SK-N-SH (cell line): ENCODE measurements at regions not wholly inside any gene's neighbourhood (a gene's known extent, or its start where the extent isn't known, plus 50 kb on each side); places are given as distances from the start of the nearest gene placed in this dataset.
A peak's percentile ranks its signal among the peaks of the same experiment; 100 is the strongest.
"Not testable (repeated sequence)": the region's sequence is repeated elsewhere in the genome, so short reads cannot be mapped to it uniquely, and the experiment has no call there.

Experiments
- CTCF ChIA-PET: fragments of 300-600, 350-600 bp; formaldehyde crosslinking; extraction: SDS; loops from one replicate; lab custom pipeline; 2021; lab: Yijun Ruan, JAX
- POLR2A ChIA-PET: fragments of 350-600 bp; sonication (Branson Sonifier 250); formaldehyde crosslinking; extraction: SDS; loops from one replicate; lab custom pipeline; 2020; ENCODE audit warnings: antibody characterized with exemption, inconsistent platforms; lab: Yijun Ruan, JAX
- DNase-seq: peaks from one replicate; pipeline ENCODE4 v3.0.0; 2012
- H2AFZ ChIP-seq: fragments of 200-600 bp; sonication (generic); 2 replicates; pipeline ENCODE4 v1.8.1; 2016; ENCODE audit warnings: antibody characterized with exemption, mild to moderate bottlenecking, low read depth
- H3F3A ChIP-seq: fragments of 200-600 bp; sonication (generic); replicated peaks from 2 replicates; pipeline ENCODE3; 2016; ENCODE audit warnings: antibody characterized with exemption, mild to moderate bottlenecking; ENCODE audit not compliant: insufficient read depth
- H3K27ac ChIP-seq, 2 experiments: fragments of 200-500 bp in 1 of 2; fragments of 200-600 bp in 1 of 2; sonication (Bioruptor generic) in 1 of 2; sonication (generic), shearing (Covaris generic) in 1 of 2; 2 replicates each; pipeline versions ENCODE4 v1.5.1 to v1.6.1; 2014 to 2016; ENCODE audit warnings: low read depth in 2 of 2, inconsistent platforms in 1 of 2, low read length in 1 of 2, mild to moderate bottlenecking in 1 of 2, mixed read lengths in 1 of 2
- H3K27me3 ChIP-seq: fragments of 200-600 bp; sonication (generic), shearing (Covaris generic); 2 replicates; pipeline ENCODE4 v1.6.1; 2016; ENCODE audit warnings: mixed run types; ENCODE audit not compliant: insufficient read depth
- H3K36me3 ChIP-seq, 2 experiments: fragments of 200-500 bp in 1 of 2; fragments of 200-600 bp in 1 of 2; sonication (Bioruptor generic) in 1 of 2; sonication (generic) in 1 of 2; replicated peaks in 1 of 2; 2 replicates each; pipeline versions ENCODE3 to v1.5.1; 2014 to 2016; ENCODE audit warnings: low read length in 1 of 2, mild to moderate bottlenecking in 1 of 2; ENCODE audit not compliant: insufficient read depth in 2 of 2, control insufficient read depth in 1 of 2
- H3K4me1 ChIP-seq, 2 experiments: fragments of 200-500 bp in 1 of 2; fragments of 200-600 bp in 1 of 2; sonication (Bioruptor generic) in 1 of 2; sonication (generic), shearing (Covaris generic) in 1 of 2; 2 replicates each; pipeline versions ENCODE4 v1.5.1 to v1.6.1; 2014 to 2016; ENCODE audit warnings: low read depth in 1 of 2, low read length in 1 of 2, mixed run types in 1 of 2; ENCODE audit not compliant: insufficient read depth in 2 of 2, control insufficient read depth in 1 of 2
- H3K4me2 ChIP-seq: fragments of 200-600 bp; sonication (generic), shearing (Covaris generic); 2 replicates; pipeline ENCODE4 v1.6.1; 2017; ENCODE audit warnings: mixed run types
- H3K4me3 ChIP-seq, 2 experiments: fragments of 200-500 bp in 1 of 2; fragments of 200-600 bp in 1 of 2; sonication (Bioruptor generic) in 1 of 2; sonication (generic), shearing (Covaris generic) in 1 of 2; 2 replicates each; pipeline versions ENCODE4 v1.5.1 to v1.8.1; 2014 to 2016; ENCODE audit warnings: low read depth in 2 of 2, inconsistent platforms in 1 of 2, low read length in 1 of 2, mild to moderate bottlenecking in 1 of 2, mixed read lengths in 1 of 2, moderate library complexity in 1 of 2
- H3K79me2 ChIP-seq: fragments of 200-600 bp; sonication (generic); 2 replicates; pipeline ENCODE4 v1.8.1; 2017; ENCODE audit warnings: mild to moderate bottlenecking; ENCODE audit not compliant: insufficient read depth
- H3K9ac ChIP-seq: fragments of 200-600 bp; sonication (generic); 2 replicates; pipeline ENCODE4 v1.6.1; 2017; ENCODE audit warnings: mixed run types
- H3K9me2 ChIP-seq: fragments of 200-600 bp; sonication (generic); 2 replicates; pipeline ENCODE4 v1.6.1; 2017; ENCODE audit warnings: mixed run types
- H3K9me3 ChIP-seq: fragments of 200-600 bp; sonication (generic); 2 replicates; pipeline ENCODE4 v1.6.1; 2017; ENCODE audit warnings: mixed run types, mild to moderate bottlenecking, moderate library complexity
- H4K20me1 ChIP-seq: fragments of 200-600 bp; sonication (generic); 2 replicates; pipeline ENCODE4 v1.6.1; 2017; ENCODE audit warnings: mild to moderate bottlenecking, mixed run types; ENCODE audit not compliant: insufficient read depth
- EP300 ChIP-seq, 2 experiments: IDR thresholded peaks; 2 replicates each; pipeline versions ENCODE4 v1.4.0 to v1.6.1; 2012; ENCODE audit warnings: borderline replicate concordance in 1 of 2, low read depth in 1 of 2, low read length in 1 of 2
- FOSL2 ChIP-seq: IDR thresholded peaks from 2 replicates; pipeline ENCODE4 v1.4.0; 2012; ENCODE audit warnings: low read depth, mild to moderate bottlenecking, moderate library complexity, borderline replicate concordance
- FOXM1 ChIP-seq: IDR thresholded peaks from 2 replicates; pipeline ENCODE4 v1.4.0; 2012; ENCODE audit warnings: low read depth, mild to moderate bottlenecking
- GABPA ChIP-seq: IDR thresholded peaks from 2 replicates; pipeline ENCODE4 v1.4.0; 2012; ENCODE audit warnings: low read depth, mild to moderate bottlenecking
- GATA2 ChIP-seq: sonication (generic); formaldehyde crosslinking; IDR thresholded peaks from 2 replicates; pipeline ENCODE4 v1.5.0; 2020; ENCODE audit warnings: mild to moderate bottlenecking, missing genetic modification reagents
- MAX ChIP-seq: IDR thresholded peaks from 2 replicates; pipeline ENCODE4 v1.4.0; 2012; ENCODE audit warnings: low read depth
- MXI1 ChIP-seq: IDR thresholded peaks from 2 replicates; pipeline ENCODE4 v1.6.1; 2012; ENCODE audit warnings: mild to moderate bottlenecking, low read depth, low read length, improper control_type of control experiment
- NFIC ChIP-seq: IDR thresholded peaks from 2 replicates; pipeline ENCODE4 v1.4.0; 2012; ENCODE audit warnings: borderline replicate concordance
- NRF1 ChIP-seq: IDR thresholded peaks from 2 replicates; pipeline ENCODE4 v1.6.1; 2012; ENCODE audit warnings: low read depth, mild to moderate bottlenecking, low read length
- RCOR1 ChIP-seq: fragments of 150-350 bp; IDR thresholded peaks from 2 replicates; pipeline ENCODE4 v1.6.1; 2017; ENCODE audit warnings: antibody characterized with exemption, low read length
- RXRA ChIP-seq: IDR thresholded peaks from 2 replicates; pipeline ENCODE4 v1.4.0; 2012; ENCODE audit warnings: low read depth, mild to moderate bottlenecking, borderline replicate concordance
- TCF12 ChIP-seq: IDR thresholded peaks from 2 replicates; pipeline ENCODE4 v1.4.0; 2012
- TEAD4 ChIP-seq: IDR thresholded peaks from 2 replicates; pipeline ENCODE4 v1.4.0; 2012; ENCODE audit warnings: mild to moderate bottlenecking, borderline replicate concordance; ENCODE audit not compliant: insufficient read depth
- WGBS: methylation state at CpG from one replicate; pipeline ENCODE4 v1.1.6; 2017; ENCODE audit warnings: low lambda C conversion rate; 5-methylcytosine and 5-hydroxymethylcytosine counted together
- TF ChIP-seq, protein P1 (sequence below): IDR thresholded peaks from 2 replicates; pipeline ENCODE4 v1.4.0; 2012; ENCODE audit warnings: low read depth, borderline replicate concordance

DNA sequence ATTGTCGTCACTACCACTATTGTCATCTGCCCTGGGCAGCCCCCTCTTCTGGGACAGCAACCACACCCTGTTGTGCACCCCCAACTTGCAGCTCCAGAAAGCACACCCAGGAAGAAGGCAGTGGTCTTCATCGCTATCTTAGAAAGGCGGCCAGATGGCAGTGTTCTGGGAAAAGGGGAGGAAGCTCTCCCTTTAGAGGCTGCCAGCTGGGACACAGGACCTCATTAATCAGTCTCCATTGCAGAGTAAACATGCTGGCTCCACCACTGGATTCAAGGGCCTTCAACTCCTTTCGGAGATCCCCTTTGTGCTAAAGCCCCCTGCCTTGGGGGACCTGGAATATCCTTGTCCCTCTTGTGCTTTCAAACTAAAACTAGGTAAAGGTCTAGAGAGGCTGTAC is 199.3 kb upstream of the LINGO1 start:
- TF ChIP-seq MXI1: no peak
- TF ChIP-seq RCOR1: no peak
- no peak for TF ChIP-seq FOSL2
- no peak for TF ChIP-seq FOXM1
- TF ChIP-seq NFIC: no peak
- no peak for TF ChIP-seq GABPA
- no peak for TF ChIP-seq GATA2 (CRISPR knock-in tag)
- TF ChIP-seq NRF1: no peak
- no peak for TF ChIP-seq TCF12
- TF ChIP-seq RXRA: no peak
- no peak for TF ChIP-seq MAX
- no peak for TF ChIP-seq TEAD4
- TF ChIP-seq, all 33 proteins: peak for 0
- no peak for DNase-seq
- ChIA-PET POLR2A (interaction anchor here (0.5 to 0.9 kb wide), 2 partner anchors 161 to 168 kb away, joined by 3 read pairs; no protein-coding TSS in a partner anchor), CTCF (interaction anchor here (1.8 to 6.6 kb wide), 4 partner anchors 11 to 198 kb away, joined by 4 to 55 read pairs (median 12); no protein-coding TSS in a partner anchor)
- WGBS: 82% methylated on average over 4 of the region's 4 CpGs
- Histone ChIP-seq H3K9ac (no peak overlapping the region), H3K9me2 (no peaks in the 10 kb centered on the region), H3K4me3 (no peak overlapping the region), H3K36me3 (no peaks in the 10 kb centered on the region), H3K9me3 (no peaks in the 10 kb centered on the region), H3K27ac (no peak overlapping the region), H3F3A (no peaks in the 10 kb centered on the region), H3K27me3 (0 out of 2 replicates have a peak, but pooled peaks cover 14% of the 10 kb centered on the region), H3K4me2 (no peak overlapping the region), H3K4me1 (peaks cover 0 to 6% of the 10 kb centered on the region in 2 experiments; a peak in 1 of 4 replicates), H2AFZ (no peak overlapping the region), H4K20me1 (no peaks in the 10 kb centered on the region), H3K79me2 (no peaks in the 10 kb centered on the region)

GRCh38 chr15:77830051-77830468 is 197.3 kb upstream of the LINGO1 start:
- H4K20me1 ChIP-seq: no peaks in the 10 kb centered on the region
- peaks cover 0 to 8% of the 10 kb centered on the region in 2 experiments; a peak in 1 of 4 replicates for H3K4me1 ChIP-seq
- POLR2A ChIA-PET: no interaction called here
- 54% methylated on average over 4 of the region's 5 CpGs for WGBS
- no peaks in the 10 kb centered on the region for H3K79me2 ChIP-seq
- H3K4me3 ChIP-seq: no peak overlapping the region
- H3K36me3 ChIP-seq: no peaks in the 10 kb centered on the region
- peaks cover 2% of the 10 kb centered on the region; the same call in 1 of the 2 replicates for H3K27me3 ChIP-seq
- H2AFZ ChIP-seq: no peak overlapping the region
- TF ChIP-seq MAX (peak; percentile 33; the same call in 1 of the 2 replicates), NFIC (no peak), EP300 (IDR thresholded peaks at IDR 0.05; ENCODE audit: borderline replicate concordance in 1 of 2, low read depth in 1 of 2, low read length in 1 of 2) (no peak)
- TF ChIP-seq, protein P1, sequence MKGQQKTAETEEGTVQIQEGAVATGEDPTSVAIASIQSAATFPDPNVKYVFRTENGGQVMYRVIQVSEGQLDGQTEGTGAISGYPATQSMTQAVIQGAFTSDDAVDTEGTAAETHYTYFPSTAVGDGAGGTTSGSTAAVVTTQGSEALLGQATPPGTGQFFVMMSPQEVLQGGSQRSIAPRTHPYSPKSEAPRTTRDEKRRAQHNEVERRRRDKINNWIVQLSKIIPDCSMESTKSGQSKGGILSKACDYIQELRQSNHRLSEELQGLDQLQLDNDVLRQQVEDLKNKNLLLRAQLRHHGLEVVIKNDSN: peak; percentile 47; the same call in 1 of the 2 replicates
- H3K4me2 ChIP-seq: no peak overlapping the region
- no peak overlapping the region for H3K9ac ChIP-seq
- no peaks in the 10 kb centered on the region for H3F3A ChIP-seq
- no peak for DNase-seq
- H3K9me3 ChIP-seq: no peaks in the 10 kb centered on the region
- CTCF ChIA-PET: interaction anchor here (1.8 to 14.9 kb wide), 4 partner anchors 9 to 411 kb away, joined by 3 to 458 read pairs (median 32); partner anchors contain the start of gene LINGO1
- H3K27ac ChIP-seq: no peak overlapping the region
- no peaks in the 10 kb centered on the region for H3K9me2 ChIP-seq

DNA sequence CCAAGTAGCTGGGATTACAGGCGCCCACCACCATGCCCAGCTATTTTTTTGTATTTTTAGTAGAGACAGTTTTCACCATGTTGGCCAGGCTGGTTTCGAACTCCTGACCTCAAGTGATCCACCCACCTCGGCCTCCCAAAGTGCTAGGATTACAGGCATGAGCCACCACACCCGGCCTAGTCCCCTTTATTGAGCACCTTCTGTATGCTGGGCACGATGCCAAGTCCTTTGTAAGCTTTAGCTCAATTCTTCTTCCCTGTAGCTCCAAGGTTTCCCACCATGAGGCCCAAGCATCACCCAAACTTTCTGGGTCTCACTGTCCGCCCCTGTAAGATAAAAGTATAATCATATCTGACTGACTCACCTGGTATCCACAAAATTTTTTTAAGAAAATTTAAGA is 196.6 kb upstream of the LINGO1 start:
- H2AFZ ChIP-seq, H3K9me2 ChIP-seq, H4K20me1 ChIP-seq, DNase-seq, H3K36me3 ChIP-seq, H3K4me2 ChIP-seq, H3K27me3 ChIP-seq, H3K27ac ChIP-seq, H3F3A ChIP-seq, H3K9ac ChIP-seq, H3K4me3 ChIP-seq, POLR2A ChIA-PET, H3K79me2 ChIP-seq, H3K9me3 ChIP-seq: not testable (repeated sequence)
- peaks cover 0 to 11% of the 10 kb centered on the region in 2 experiments; a peak in 1 of 4 replicates for H3K4me1 ChIP-seq
- CTCF ChIA-PET: interaction anchor here (1.2 to 14.9 kb wide), 4 partner anchors 8 to 412 kb away, joined by 3 to 458 read pairs (median 29); partner anchors contain the start of gene LINGO1
- WGBS: 57% methylated on average over 6 of the region's 6 CpGs
